ENCODE measurements at regions not wholly inside any gene's neighbourhood (a gene's known extent, or its start where the extent isn't known, plus 50 kb on each side); places are given as distances from the start of the nearest gene placed in this dataset.

DNA sequence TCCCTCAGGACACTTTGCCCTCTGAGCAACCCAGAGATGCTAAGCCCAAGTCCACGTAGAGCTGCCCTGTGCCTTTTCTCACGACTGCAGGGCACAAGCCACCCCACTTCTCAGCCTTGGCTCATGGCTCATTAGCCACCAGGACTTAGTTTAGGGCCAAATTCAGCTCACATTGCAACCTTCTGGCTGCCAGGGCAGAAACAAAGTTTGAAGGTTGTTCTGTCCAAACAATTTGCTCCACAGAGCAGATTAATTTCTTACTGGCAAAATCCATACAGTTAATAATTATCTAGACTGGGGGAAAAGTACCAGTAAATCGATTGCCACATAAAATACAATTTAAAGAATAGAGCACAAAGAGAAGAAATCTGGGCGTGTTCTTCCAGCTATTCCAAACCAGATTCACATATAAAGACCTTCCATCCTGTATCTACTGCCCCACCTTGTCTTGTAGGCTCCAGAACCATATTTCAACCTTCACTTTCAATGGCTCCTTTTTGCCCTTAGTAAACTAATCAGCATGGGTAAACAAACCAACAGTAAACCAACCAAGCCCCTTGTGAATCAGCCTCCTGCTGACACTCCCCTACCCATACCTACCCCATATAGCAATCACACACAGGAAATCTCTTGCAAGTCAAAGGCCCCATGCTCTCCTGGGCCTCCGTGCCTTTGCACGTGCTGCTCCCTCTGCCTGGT lies 101.9 kb downstream of the QRSL1 start:
- TF ChIP-seq ZNF217 (IDR thresholded peaks at IDR 0.05) (no peak), NR2F1 (conservative IDR thresholded peaks at IDR 0.05) (no peak), NFXL1 (IDR thresholded peaks at IDR 0.05; ENCODE audit: borderline replicate concordance) (no peak), NR2C2 (IDR thresholded peaks at IDR 0.05; ENCODE audit: borderline replicate concordance, control insufficient read depth, insufficient read length, low read depth) (no peak), CREB1 (IDR thresholded peaks at IDR 0.05; ENCODE audit: low read depth) (no peak), CEBPB (IDR thresholded peaks at IDR 0.05; ENCODE audit: borderline replicate concordance in 1 of 2, low read depth in 2 of 2, low read length in 2 of 2) (no peak), IRF4 (IDR thresholded peaks at IDR 0.05; ENCODE audit: low read depth, low read length) (no peak), RFX5 (IDR thresholded peaks at IDR 0.05; ENCODE audit: low read depth, low read length) (no peak), SP1 (IDR thresholded peaks at IDR 0.05; ENCODE audit: low read depth, low read length) (no peak), RCOR1 (conservative IDR thresholded peaks at IDR 0.05; ENCODE audit: low read depth, low read length) (no peak), BHLHE40 (IDR thresholded peaks at IDR 0.05; ENCODE audit: borderline replicate concordance in 1 of 2, low read depth in 2 of 2, low read length in 1 of 2) (no peak), EP300 (IDR thresholded peaks at IDR 0.05; ENCODE audit: borderline replicate concordance in 1 of 2, control insufficient read depth in 1 of 2, low read depth in 2 of 2, low read length in 2 of 2) (no peak), ZNF384 (IDR thresholded peaks at IDR 0.05; ENCODE audit: borderline replicate concordance, low read depth, low read length) (no peak)
